HG03159 (cell line): ENCODE measurements at regions not wholly inside any gene's neighbourhood (a gene's known extent, or its start where the extent isn't known, plus 50 kb on each side); places are given as distances from the start of the nearest gene placed in this dataset.

Source experiments
- ATAC-seq: cut with Tn5 transposase; IDR thresholded peaks from one replicate; pipeline ENCODE4 v1.9.1; 2021; ENCODE audit warnings: mild to moderate bottlenecking, moderate library complexity; ENCODE audit not compliant: unreplicated experiment

DNA sequence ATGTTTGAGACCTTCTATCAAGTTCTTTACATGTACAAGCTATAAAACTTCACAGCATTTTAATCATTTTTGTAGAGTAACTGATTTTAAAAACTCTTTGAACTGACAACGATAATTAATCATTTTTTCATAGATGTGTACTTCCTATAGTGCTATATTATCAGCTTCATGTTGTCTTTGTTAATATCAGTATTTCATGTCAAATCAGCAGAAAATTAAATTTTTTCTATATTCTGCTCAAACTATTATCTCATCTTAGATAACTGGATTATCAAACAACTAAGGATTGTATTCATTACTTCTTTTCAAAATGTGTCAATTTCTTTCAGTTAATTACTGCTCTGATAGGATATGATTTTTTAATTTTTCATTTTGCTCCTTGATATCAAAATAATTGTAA lies 214.6 kb upstream of the RGS18 start:
- ATAC-seq: no peak

DNA sequence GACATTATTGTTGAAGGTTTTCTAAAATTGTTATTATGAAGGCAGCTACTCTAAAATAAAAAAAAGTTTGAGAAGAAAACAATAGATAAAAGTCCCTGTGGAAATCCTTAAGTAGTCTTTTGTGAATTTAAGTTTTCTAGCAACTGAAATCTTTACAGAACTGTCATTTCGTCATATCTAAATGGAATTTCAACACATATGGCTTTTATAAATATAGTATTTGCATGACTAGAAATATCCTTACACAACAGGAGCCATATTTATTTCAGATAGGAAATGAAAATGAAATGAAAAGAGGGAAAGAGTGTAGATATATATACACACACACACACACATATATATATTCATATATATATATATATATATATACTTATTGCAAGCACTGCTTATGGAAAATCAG lies 204.7 kb upstream of the RGS18 start:
- no peak for ATAC-seq

DNA sequence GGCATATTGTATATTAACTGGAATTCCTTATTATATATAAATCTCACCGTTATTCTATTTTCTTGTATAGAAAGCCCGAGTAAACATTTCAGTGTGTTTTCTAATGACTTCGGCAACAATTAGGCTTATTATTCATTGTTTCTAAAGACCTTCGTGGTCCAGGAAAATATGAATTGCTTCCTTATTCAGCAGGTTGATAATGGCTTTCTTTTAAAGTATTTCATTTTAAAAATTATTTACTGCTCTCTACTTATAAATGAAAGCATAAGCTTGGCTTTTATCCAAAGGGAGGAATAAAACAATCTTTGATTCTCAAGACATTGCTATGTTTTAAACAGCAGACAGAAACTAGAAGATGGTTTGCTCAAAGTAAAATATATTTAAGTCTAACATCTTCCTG lies 198.4 kb upstream of the RGS18 start:
- ATAC-seq: no peak

DNA sequence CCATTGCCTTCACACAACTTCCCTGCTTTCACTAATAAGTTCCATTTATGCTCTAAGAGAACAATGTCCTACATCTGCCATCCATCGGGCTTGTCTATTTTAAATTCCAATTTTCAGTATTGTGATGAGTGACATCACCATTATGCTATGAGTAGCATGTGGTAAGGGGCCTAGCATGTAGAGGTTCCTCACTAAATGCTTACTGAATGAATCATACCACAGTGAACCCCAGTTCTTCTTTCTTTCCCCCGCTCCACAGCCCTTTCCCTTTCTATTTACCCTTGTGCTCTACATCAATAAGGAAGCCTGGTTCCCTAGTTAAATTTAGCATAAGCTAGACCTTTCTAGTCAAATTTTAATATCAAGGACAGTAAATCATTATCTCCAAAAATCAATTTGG lies 195.0 kb upstream of the RGS18 start:
- ATAC-seq: no peak

DNA sequence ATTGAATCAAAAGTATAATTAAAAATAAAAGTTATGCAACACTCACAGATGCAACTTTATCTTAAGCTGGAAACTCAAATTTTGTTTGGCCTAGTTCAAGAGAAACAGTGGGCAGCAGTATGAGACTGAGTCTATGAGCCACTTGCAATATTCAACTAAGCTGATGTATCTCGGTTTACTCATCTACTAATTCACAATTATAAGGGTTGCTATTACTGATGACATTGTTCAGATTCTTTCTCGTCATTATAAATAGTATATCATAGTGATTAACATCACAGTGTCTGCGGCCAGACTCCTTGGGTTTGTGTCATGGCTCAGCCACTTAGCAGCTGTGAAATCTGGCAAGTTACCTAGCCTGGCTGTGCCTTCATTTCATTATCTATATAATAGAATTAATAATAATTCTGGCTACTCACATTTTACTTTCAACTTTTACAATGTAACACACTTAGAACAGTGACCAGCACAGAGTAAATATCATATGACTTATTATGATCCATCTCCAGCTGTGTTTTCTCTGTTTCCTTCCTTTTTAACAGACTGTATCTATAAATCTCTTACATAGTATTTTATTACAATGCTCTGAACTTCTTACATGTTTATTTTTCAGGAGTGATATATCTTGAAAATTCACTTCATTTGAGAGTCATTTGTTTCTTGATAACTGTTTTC lies 194.3 kb upstream of the RGS18 start:
- ATAC-seq: no peak

DNA sequence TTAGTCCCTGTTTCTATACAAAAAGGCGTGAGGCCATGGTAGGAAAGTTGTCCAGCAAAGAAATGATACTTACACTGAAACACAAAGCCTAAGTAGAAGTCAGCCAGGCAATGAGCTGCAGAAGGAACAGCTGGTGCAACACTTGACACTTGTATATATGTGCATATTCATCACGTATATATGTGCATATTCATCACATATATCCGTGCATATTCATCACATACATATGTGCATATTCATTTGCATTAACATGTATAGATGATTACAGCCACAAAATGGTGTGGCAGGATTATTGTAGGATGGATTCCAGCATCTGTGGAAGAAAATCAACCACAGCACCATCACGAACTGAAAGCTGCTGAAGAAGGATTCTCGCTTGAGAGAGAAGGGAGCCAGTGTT lies 189.0 kb upstream of the RGS18 start:
- ATAC-seq: no peak

DNA sequence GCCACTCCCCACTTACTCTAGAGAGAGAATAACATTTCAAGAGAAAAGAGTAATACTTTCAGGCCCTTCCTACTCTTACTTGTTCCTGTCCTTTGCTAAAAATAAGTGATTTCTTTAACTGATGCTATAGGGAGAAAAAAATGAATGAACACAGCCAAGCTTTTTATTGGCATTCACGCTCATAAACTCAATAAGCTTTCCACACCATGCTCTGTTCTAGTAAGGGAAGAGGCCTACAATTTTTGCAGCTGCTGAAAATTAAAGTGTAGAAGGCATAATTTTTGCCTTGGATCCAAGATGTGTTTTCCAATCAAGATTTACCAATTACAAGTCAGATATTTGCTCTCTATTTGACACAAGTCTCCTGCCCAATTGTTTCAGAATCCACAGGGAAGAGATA lies 188.1 kb upstream of the RGS18 start:
- no peak for ATAC-seq

DNA sequence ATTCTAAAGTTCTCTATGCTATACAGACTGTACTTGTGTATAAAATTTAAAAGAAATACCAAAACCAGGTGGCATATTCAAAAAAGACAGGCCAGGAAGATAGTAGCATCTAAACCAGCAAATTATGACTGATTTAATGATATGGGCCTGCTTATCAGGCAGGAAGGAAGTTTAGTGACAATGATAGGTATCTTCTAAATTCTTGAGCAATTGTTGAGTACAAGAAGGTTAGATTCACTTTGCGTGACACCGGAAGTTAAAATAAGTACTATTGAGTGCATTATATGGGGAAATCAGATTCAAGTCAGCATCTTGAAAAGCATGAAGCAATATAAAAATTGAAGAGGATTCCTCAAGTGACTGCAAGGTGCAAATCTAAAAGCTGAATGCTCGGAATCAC lies 186.8 kb upstream of the RGS18 start:
- ATAC-seq: no peak

DNA sequence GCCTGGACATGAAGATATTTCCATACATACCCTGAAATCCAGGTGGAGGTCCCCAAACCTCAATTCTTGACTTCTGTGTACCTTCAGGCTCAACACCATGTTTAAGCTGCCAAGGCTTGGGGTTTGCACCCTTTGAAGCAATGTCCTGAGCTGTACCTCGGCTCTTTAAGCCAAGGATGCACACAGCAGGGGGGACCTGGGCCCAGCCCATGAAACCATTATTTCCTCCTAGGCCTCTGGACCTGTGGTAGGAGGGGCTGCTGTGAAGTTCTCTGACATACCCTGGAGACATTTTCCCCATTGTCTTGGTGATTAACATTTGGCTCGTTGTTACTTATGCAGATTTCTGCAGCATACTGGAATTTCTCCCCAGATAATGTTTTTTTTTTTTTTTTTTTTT lies 184.3 kb upstream of the RGS18 start:
- no peak for ATAC-seq

DNA sequence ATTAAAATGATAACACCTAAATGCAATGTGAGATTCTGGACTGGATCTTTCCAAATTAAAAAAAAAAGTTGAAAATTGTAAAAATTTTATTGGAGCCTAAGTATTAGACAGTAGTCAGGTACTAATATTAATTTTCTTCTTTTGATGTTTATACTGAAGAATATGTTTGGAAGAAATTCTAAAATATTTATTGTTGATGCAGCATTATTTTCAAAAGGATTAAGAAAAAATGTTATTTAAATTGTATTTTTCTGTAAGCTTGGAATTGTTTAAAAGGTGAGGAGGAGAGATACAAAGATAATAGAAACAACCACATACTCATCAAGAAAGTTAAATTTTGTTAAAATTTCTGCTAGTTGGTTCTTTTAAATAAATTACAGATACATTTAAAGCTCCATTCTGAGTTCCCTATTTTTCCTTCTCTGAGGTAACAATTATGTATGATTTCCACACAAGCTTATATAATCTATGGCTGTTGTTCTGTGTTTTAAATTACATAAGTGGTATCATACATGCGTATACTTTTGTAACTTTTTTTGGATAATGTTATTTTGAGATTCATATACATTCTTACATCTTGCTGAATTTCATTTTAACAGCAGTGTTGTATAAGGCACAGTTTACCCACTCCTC lies 180.3 kb upstream of the RGS18 start:
- no peak for ATAC-seq

DNA sequence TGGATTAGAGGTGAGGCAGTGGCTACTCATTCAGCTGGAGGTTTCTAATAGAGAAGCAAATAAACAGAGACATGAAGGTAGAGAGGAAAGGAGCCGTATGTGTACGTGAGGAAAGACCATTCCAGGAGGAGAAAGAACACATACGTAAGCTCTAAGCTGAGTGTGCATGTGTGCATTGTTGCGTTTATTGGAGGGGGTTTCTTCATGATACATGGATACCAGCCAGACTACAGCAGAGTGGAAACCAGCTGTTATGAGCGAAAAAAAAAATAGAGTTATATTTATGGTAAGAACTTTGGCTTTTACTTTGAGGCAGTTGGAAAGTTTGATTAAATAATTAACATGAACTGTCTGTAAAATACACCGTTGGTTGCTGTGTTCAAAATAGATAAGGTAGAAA lies 173.4 kb upstream of the RGS18 start:
- ATAC-seq: no peak

DNA sequence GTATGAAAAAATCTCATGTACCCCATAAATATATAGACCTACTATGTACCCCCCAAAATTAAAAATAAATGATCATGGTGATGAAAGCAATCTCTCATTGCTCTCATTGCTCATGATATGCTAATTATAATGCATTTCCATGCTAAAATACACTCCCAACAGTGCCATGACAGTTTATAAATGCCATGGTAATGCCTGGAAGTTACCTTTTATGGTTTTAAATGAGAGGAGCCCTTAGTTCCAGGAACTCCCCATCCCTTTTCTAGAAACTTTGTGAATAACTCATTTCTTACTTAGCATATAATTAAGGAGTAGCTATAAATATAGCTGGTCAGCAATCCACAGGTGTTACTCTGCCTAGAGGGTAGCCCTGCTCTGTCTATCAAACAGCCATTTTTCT lies 166.1 kb upstream of the RGS18 start:
- no peak for ATAC-seq

DNA sequence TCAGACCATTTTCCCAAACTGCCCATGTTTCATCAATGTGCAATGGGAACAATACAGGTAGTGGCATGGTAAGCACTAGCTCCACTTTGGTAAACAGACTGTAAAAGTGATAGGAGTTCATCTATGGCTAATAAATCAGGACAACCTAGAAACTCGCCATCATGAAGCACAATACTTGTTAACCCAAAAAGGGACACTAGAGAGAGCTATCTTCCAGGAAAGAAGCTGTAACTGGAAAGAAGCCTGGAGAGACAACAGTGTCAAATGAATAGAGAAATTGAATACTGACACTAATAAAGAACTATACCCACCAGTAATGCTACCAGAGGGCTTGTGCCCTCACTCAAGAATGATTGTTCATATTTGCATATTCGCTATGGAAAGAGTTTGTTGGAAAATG lies 164.7 kb upstream of the RGS18 start:
- no peak for ATAC-seq

DNA sequence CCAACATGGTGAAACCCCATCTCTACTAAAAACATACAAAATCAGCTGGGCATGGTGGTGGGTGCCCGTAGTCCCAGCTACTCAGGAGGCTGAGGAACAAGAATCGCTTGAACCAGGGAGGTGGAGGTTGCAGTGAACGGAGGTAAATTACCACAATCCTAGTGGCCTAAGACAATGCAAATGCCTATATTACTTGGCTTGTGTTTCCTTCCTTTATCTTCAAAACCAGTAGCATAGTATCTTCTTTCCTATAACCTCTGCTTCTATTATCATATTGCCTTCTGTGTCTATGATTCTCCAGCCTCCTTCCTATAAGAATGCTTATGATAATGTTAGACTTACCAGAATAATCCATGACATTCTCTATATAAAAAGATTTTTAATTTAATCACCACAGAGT lies 156.2 kb upstream of the RGS18 start:
- no peak for ATAC-seq

DNA sequence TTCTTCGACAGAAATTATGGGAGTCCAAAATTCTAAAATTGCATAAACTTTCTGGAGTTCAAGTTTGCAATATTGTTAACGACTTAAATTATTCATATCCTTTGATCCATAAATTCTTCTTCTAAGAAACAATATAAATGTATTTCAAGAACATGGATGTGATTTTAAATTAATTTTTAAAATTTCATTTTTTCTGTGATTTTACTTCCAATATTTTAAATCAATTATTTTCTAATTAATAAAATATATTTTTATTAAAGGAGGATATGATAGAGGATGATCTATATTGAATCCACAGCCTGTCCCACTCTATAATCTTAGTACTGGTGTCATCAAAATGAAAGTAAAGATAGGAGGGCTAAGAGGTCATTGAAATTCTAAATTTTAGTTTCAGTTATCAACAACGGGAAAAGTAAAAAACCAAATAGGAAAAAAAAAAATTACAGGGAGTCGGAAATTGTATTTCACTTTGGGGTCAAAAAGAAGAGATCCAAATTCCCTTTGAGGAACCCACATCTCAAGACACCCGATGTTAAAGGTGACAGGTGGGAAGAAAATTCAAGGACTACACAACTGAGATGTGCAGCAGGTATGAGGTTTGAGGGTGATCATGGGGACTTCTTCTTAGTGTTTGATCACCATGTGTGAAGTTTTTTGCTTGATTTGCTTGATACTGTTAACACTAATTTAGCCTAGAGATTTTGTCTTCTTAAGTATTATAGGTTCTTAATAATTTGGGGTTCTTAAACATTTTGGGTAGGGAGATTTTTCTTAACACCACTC lies 154.8 kb upstream of the RGS18 start:
- ATAC-seq: no peak

DNA sequence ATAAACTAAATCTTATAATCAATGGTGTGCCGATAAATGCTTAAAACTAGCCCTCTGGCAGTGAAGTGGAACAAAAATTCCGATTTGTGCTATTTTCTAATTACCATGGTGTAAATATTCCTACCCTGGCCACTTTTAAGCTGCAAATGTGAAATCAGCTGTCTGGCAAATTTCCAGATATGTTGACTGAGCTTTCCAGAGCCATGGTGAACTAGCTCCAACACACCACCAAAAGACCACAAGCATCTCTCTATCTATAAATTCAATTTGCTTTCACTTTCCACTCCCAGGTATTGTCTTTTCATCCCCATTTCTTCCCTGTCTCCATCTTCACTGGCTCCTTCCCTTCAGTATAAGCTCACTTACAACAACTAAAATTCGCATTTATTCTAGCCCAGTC lies 152.3 kb upstream of the RGS18 start:
- ATAC-seq: no peak

DNA sequence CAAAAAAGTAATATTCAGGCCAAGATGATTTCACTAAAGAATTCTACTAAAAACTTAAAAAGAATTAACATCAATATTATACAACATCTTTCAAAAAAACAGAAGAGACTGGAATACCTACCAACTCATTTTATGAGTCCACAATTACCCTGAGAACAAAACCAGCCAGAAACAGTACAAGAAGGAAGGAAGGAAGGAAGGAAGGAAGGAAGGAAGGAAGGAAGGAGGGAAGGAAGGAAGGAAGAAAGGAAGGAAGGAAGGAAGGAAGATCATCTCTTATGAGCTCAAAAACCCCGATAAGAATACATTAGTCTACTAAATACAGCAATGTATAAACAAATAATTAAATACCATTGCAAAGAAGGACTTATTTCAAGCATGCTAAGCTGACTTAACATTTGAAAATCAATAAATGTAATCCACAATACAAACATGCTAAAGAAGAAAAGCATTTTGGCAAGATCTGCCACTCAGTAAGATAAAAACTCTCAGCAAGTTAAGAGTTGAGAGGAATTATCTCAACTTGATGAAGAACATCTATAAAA lies 149.9 kb upstream of the RGS18 start:
- no peak for ATAC-seq

DNA sequence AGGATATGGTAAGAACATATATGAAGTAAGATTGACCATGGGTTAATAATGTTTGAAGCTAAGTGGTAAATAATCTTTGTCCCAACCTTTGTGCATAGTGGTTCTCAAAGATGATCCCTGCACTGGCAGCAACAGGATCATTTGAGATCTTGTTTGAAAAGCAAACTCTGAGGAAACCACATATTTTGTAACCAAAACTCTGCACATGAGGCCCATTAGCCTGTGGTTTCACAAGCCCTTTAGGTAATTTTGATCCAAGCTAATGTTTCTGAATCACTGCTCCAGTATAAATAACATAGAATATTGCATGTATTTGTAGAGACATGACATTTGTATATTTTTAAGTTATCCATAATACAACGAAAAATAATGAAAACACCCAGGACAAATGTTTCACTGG lies 147.9 kb upstream of the RGS18 start:
- ATAC-seq: no peak

DNA sequence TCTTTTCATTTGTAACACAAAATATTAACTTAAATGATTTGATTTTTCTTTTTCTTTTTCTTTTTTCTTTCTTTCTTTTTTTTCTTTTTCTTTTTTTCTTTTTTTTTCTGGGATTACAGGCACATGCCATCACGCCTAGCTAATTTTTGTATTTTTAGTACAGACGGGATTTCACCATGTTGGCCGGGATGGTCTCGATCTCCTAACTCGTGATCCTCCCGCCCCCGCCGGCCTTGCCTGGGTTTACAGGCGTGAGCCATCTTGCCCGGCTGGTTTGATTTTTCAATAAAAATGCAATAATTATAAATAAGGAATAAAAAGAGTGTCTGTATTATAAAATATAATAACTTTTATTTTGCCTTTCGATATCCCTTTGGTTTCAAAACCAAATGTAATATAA lies 146.7 kb upstream of the RGS18 start:
- ATAC-seq: no peak

DNA sequence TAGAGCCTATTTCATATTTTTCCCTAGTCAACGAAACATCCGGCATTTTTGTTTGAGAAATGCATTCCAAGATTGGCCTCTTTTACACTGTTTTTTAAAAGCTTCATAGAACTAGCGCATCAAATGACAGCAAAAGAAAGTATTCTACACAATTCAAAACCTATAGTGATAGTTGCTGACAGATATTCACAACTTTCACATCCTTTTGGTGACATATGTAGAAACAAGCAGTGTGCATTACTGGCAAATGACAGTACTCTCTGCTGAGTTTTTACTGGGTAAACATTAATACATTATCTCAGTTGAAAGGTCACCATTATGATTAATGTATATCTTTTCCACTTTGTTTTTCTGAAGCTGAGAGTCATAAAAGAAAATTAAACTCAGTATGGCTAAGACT lies 135.4 kb upstream of the RGS18 start:
- no peak for ATAC-seq

DNA sequence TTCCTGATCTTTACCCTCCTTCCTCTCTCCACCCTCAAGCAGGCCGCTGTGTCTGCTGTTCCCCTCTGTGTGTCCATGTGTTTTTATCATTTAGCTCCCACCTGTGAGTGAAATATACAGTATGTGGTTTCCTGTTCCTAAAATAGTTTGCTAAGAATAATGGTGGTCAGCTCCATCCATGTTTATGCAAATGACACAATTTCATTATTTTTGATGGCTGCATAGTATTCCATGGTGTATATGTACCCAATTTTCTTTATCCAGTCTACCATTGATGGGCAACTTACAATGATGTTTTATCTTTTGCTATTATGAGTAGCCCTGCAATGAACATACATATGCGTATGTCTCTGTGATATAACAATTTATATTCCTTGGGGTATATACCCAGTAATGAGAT lies 133.4 kb upstream of the RGS18 start:
- no peak for ATAC-seq

DNA sequence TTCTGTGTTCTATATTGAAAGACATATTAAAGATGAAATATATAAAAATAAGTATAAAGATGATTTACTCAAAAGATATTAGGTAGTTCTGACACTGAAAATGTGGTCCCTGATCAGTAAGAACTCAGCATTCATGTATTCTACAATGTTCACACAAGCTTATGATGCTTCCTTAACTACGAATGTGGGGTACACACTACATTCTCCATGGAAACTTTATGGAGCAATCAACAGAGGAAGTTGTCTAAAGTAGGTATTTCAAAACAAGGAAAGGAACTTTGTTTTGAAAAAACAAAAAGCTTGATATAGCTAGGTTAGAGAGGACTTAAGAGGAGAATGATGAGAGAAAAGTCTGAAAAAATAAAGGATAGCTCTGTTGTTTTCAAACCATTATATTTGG lies 119.7 kb upstream of the RGS18 start:
- no peak for ATAC-seq
